ENCODE measurements at regions not wholly inside any gene's neighbourhood (a gene's known extent, or its start where the extent isn't known, plus 50 kb on each side); places are given as distances from the start of the nearest gene placed in this dataset.

DNA sequence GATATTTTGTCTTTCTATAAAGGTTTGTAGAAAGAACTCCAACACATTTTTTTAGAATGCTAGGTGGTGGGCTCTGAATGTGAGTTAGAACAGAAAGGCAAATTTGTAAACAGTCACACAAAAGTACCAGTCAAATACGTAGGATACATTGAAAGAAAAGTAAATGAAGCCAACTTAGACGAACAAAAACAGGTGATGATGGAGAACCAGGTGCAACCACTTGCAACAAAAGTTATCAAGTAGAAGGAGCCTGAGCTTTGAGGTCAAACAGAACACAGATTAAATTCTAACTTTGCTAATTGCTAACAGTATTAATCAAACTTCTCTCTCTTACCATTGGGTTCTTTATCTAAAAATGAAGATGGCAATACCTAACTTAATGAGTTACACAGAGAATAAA, 62.7 kb upstream of the DAPP1 start:
- POLR2A ChIA-PET, result no interaction called here
- Mint-ChIP-seq H3K4me1 (peaks cover 5% of the 10 kb centered on the region), H3K27ac (no peak overlapping the region), H3K36me3 (no peaks in the 10 kb centered on the region), H3K27me3 (ENCODE audit: low read depth) (no peaks in the 10 kb centered on the region), H3K9me3 (no peaks in the 10 kb centered on the region), H3K4me3 (no peak overlapping the region)
- ATAC-seq (no peak), DNase-seq (ENCODE audit: low spot score) (no peak)
- TF ChIP-seq ZNF317 (CRISPR knock-in tag; IDR thresholded peaks at IDR 0.05; ENCODE audit: borderline replicate concordance, low read depth) (no peak), ZNF219 (CRISPR knock-in tag; IDR thresholded peaks at IDR 0.05; ENCODE audit: borderline replicate concordance) (no peak), NFE2L1 (CRISPR knock-in tag; IDR thresholded peaks at IDR 0.05) (no peak), ZNF423 (CRISPR knock-in tag; IDR thresholded peaks at IDR 0.05) (no peak), EMX1 (CRISPR knock-in tag; IDR thresholded peaks at IDR 0.05) (no peak), ATF1 (CRISPR knock-in tag; IDR thresholded peaks at IDR 0.05) (no peak), MYBL2 (CRISPR knock-in tag; IDR thresholded peaks at IDR 0.05) (no peak), RELA (CRISPR knock-in tag; IDR thresholded peaks at IDR 0.05; ENCODE audit: borderline replicate concordance) (no peak), ZNF121 (CRISPR knock-in tag; IDR thresholded peaks at IDR 0.05) (no peak), ZNF138 (CRISPR knock-in tag; conservative IDR thresholded peaks at IDR 0.05) (no peak)
- TF ChIP-seq, protein P1, sequence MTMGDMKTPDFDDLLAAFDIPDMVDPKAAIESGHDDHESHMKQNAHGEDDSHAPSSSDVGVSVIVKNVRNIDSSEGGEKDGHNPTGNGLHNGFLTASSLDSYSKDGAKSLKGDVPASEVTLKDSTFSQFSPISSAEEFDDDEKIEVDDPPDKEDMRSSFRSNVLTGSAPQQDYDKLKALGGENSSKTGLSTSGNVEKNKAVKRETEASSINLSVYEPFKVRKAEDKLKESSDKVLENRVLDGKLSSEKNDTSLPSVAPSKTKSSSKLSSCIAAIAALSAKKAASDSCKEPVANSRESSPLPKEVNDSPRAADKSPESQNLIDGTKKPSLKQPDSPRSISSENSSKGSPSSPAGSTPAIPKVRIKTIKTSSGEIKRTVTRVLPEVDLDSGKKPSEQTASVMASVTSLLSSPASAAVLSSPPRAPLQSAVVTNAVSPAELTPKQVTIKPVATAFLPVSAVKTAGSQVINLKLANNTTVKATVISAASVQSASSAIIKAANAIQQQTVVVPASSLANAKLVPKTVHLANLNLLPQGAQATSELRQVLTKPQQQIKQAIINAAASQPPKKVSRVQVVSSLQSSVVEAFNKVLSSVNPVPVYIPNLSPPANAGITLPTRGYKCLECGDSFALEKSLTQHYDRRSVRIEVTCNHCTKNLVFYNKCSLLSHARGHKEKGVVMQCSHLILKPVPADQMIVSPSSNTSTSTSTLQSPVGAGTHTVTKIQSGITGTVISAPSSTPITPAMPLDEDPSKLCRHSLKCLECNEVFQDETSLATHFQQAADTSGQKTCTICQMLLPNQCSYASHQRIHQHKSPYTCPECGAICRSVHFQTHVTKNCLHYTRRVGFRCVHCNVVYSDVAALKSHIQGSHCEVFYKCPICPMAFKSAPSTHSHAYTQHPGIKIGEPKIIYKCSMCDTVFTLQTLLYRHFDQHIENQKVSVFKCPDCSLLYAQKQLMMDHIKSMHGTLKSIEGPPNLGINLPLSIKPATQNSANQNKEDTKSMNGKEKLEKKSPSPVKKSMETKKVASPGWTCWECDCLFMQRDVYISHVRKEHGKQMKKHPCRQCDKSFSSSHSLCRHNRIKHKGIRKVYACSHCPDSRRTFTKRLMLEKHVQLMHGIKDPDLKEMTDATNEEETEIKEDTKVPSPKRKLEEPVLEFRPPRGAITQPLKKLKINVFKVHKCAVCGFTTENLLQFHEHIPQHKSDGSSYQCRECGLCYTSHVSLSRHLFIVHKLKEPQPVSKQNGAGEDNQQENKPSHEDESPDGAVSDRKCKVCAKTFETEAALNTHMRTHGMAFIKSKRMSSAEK (CRISPR knock-in tag; IDR thresholded peaks at IDR 0.05; ENCODE audit: borderline replicate concordance), result no peak
- TF ChIP-seq, protein P2, sequence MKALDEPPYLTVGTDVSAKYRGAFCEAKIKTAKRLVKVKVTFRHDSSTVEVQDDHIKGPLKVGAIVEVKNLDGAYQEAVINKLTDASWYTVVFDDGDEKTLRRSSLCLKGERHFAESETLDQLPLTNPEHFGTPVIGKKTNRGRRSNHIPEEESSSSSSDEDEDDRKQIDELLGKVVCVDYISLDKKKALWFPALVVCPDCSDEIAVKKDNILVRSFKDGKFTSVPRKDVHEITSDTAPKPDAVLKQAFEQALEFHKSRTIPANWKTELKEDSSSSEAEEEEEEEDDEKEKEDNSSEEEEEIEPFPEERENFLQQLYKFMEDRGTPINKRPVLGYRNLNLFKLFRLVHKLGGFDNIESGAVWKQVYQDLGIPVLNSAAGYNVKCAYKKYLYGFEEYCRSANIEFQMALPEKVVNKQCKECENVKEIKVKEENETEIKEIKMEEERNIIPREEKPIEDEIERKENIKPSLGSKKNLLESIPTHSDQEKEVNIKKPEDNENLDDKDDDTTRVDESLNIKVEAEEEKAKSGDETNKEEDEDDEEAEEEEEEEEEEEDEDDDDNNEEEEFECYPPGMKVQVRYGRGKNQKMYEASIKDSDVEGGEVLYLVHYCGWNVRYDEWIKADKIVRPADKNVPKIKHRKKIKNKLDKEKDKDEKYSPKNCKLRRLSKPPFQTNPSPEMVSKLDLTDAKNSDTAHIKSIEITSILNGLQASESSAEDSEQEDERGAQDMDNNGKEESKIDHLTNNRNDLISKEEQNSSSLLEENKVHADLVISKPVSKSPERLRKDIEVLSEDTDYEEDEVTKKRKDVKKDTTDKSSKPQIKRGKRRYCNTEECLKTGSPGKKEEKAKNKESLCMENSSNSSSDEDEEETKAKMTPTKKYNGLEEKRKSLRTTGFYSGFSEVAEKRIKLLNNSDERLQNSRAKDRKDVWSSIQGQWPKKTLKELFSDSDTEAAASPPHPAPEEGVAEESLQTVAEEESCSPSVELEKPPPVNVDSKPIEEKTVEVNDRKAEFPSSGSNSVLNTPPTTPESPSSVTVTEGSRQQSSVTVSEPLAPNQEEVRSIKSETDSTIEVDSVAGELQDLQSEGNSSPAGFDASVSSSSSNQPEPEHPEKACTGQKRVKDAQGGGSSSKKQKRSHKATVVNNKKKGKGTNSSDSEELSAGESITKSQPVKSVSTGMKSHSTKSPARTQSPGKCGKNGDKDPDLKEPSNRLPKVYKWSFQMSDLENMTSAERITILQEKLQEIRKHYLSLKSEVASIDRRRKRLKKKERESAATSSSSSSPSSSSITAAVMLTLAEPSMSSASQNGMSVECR (CRISPR knock-in tag; IDR thresholded peaks at IDR 0.05; ENCODE audit: borderline replicate concordance), result no peak
- TF ChIP-seq, protein P3, sequence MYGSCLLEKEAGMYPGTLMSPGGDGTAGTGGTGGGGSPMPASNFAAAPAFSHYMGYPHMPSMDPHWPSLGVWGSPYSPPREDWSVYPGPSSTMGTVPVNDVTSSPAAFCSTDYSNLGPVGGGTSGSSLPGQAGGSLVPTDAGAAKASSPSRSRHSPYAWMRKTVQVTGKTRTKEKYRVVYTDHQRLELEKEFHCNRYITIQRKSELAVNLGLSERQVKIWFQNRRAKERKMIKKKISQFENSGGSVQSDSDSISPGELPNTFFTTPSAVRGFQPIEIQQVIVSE (CRISPR knock-in tag; IDR thresholded peaks at IDR 0.05; ENCODE audit: borderline replicate concordance), result no peak
- TF ChIP-seq, protein P4, sequence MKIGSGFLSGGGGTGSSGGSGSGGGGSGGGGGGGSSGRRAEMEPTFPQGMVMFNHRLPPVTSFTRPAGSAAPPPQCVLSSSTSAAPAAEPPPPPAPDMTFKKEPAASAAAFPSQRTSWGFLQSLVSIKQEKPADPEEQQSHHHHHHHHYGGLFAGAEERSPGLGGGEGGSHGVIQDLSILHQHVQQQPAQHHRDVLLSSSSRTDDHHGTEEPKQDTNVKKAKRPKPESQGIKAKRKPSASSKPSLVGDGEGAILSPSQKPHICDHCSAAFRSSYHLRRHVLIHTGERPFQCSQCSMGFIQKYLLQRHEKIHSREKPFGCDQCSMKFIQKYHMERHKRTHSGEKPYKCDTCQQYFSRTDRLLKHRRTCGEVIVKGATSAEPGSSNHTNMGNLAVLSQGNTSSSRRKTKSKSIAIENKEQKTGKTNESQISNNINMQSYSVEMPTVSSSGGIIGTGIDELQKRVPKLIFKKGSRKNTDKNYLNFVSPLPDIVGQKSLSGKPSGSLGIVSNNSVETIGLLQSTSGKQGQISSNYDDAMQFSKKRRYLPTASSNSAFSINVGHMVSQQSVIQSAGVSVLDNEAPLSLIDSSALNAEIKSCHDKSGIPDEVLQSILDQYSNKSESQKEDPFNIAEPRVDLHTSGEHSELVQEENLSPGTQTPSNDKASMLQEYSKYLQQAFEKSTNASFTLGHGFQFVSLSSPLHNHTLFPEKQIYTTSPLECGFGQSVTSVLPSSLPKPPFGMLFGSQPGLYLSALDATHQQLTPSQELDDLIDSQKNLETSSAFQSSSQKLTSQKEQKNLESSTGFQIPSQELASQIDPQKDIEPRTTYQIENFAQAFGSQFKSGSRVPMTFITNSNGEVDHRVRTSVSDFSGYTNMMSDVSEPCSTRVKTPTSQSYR (CRISPR knock-in tag; IDR thresholded peaks at IDR 0.05), result no peak
- TF ChIP-seq, protein P5, sequence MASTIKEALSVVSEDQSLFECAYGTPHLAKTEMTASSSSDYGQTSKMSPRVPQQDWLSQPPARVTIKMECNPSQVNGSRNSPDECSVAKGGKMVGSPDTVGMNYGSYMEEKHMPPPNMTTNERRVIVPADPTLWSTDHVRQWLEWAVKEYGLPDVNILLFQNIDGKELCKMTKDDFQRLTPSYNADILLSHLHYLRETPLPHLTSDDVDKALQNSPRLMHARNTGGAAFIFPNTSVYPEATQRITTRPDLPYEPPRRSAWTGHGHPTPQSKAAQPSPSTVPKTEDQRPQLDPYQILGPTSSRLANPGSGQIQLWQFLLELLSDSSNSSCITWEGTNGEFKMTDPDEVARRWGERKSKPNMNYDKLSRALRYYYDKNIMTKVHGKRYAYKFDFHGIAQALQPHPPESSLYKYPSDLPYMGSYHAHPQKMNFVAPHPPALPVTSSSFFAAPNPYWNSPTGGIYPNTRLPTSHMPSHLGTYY (CRISPR knock-in tag; IDR thresholded peaks at IDR 0.05), result no peak
- TF ChIP-seq, protein P6, sequence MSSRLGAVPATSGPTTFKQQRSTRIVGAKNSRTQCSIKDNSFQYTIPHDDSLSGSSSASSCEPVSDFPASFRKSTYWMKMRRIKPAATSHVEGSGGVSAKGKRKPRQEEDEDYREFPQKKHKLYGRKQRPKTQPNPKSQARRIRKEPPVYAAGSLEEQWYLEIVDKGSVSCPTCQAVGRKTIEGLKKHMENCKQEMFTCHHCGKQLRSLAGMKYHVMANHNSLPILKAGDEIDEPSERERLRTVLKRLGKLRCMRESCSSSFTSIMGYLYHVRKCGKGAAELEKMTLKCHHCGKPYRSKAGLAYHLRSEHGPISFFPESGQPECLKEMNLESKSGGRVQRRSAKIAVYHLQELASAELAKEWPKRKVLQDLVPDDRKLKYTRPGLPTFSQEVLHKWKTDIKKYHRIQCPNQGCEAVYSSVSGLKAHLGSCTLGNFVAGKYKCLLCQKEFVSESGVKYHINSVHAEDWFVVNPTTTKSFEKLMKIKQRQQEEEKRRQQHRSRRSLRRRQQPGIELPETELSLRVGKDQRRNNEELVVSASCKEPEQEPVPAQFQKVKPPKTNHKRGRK (CRISPR knock-in tag; IDR thresholded peaks at IDR 0.05; ENCODE audit: borderline replicate concordance), result no peak
- TF ChIP-seq, protein P7, sequence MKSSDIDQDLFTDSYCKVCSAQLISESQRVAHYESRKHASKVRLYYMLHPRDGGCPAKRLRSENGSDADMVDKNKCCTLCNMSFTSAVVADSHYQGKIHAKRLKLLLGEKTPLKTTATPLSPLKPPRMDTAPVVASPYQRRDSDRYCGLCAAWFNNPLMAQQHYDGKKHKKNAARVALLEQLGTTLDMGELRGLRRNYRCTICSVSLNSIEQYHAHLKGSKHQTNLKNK (CRISPR knock-in tag; IDR thresholded peaks at IDR 0.05), result no peak
- CTCF ChIA-PET, result interaction anchor here (0.8 kb wide), 1 partner anchor 58 kb away, joined by 3 read pairs; no protein-coding TSS in a partner anchor
